Head of caudate nucleus (tissue), 42 donors: ENCODE measurements at regions not wholly inside any gene's neighbourhood (a gene's known extent, or its start where the extent isn't known, plus 50 kb on each side); places are given as distances from the start of the nearest gene placed in this dataset.
A peak's percentile ranks its signal among the peaks of the same experiment; 100 is the strongest.

Experiments used
- DNase-seq, 42 donors: peaks; one replicate each; pipeline versions ENCODE4 v3.0.0 to v3.0.0-alpha.2; 2020 to 2021; ENCODE audit warnings: mixed read lengths in 7 of 42
- intact Hi-C: fragments of 100-400 bp; cut with DNase I; formaldehyde crosslinking; loops from one replicate; pipeline ENCODE4 v1.15.0; 2022

DNA sequence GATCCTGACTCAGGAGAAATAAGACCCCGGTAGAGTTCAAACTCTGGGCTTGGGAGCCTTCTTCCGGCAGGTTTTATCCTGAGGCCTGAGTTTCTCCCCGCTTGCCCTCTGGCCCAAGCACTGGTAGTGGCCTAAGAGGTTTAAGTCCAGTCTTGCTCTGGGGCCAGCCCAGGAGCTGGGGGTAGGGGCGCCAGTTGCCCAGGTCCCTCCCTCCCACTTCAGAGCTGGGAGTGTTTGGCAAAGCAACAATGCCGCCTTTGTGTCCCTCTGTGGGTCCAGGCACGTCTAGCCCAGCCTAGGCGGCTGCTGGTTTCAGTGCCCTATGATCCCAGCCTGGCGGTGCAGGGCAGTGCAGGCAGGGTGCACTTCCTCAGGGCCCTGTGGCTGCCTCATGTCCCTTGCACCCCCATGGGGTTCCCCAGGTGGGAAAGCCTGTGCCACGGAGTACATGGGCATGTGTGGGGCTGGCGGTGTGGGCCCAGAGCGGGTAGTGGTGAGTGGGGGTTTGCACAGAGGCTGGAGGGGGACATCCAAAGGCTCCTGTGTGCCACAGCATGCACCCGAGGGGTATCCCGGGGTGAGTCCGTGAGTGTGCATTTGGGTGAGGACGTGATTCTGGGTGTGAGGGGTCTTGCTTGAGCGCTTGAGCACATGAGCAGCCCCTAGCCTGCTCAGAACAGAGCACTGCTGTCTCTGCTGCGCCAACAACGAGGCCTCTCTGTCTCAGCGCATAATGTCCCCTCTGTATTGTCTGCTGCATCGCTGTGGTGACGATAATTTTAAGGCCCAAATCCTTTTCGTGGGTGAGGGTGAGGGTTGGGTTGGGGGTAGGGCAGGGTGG is 61.7 kb upstream of the PSD2 start:
- intact Hi-C loops = no loop called here
- peak; percentile 84 to 98 (median 94) for DNase-seq

DNA sequence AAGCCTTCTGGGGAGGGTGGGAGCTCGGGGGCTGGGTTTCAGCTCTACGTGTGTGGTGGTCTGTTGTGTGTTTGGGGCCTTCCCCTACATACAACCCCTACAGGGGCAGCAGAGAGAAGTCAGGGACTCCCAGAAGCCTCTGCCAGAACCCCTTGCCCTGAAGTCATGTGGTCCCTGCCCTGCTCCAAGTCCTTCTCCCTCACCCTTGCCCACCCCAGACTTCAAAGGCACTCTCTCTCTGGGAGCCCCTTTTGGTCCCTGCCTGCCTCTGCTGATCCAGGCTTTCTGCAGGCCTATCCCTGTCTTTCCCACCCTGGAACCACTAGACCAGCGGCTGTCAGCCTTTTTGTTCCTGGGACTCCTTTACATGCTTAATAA is 61.1 kb upstream of the PSD2 start:
- intact Hi-C loops = no loop called here
- DNase-seq = peak in 31 of 42 donors; percentile 34 to 85 (median 60)

DNA sequence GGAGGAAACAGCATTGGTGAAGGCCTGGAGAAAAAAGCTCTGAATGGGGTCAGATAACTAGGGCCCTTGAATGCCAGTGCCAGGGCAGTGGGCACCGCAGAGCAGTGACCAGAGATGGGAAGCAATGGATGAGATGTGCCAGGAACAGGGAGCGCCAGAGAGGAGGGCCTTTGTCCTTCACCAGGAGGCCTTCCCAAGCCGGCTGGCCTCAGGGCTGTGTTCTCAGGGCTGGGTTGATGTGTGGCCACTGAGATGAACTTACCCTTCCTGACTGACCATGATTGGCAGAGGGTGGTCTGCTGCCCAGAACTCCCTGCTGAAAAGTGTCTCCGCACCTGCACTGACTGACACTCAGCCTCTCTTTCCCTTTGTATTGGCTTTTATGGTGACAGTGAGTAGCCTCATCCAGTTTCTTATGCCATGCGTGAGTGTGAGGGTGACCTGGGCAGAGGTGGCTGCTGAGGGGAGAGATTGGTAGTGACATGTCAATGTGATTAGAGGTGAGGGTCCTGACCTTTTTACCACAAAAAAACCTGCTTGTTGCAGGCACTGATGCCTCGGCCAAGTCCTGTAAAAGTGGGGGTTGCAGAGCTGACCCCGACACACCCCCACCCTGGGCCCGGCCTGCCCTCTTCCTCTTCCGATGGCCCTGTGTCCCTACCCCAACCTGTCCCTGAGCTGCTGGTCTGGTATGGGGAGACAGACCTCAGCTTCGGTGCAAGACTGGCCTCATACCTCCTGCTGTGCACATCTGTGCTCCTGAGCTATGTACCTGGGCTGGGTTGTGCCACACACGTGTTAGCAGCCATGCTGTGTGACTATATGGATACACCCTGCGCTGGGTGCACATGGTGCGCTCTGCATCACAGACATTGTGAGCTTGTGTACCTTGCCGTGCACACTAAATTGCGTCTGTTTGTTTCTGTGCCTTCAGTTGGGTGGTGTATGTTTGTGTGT is 57.1 kb upstream of the PSD2 start:
- peak in 26 of 42 donors; percentile 36 to 78 (median 52) for DNase-seq
- intact Hi-C loops = no loop called here

DNA sequence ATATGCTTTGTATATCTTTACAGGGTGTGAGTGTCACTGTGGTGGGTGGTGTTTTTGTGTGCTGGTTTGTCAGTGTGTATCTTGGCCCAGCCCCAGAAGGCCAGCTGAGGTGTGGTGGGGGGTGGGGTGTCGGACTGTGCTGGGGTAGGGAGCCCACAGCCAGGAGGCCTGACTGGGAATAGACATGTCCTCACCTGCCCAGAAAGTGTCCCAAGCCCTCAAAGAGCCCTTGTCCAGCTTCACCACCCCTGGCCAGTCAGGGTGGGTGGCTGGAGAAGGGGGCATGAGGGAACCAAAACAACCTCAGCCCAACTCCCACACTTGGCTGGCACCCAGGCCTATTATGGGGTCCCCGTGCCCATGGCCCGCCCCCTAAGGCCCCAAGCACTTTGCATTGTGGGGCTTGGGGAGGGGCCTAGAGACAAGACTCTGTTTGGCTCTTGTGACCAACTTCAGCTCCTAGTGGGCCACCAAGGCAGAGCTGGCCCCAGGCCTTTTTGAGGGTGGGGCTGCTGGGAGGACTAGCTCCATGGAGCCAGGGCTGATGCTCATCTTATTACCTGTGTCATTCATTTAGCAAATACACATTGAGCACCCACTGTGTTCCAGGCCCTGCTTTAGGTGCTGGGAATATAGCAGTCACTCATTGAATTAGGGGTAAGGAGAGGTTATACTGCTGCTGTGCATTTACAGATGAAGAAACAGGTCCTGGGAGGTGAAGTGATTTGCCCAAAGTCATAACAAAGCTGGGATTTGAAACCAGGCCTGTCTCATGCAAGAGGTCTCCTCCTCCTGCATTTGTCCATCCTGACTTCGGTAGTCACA is 56.2 kb upstream of the PSD2 start:
- no peak for DNase-seq
- intact Hi-C loops = no loop called here

GRCh38 chr5:139740138-139740991 is 55.2 kb upstream of the PSD2 start:
- DNase-seq = no peak
- intact Hi-C loops = no loop called here

GRCh38 chr5:139740992-139741672 is 54.5 kb upstream of the PSD2 start:
- intact Hi-C loops = no loop called here
- peak in 1 of 42 donors; percentile 12 for DNase-seq

GRCh38 chr5:139741823-139742172 is 53.8 kb upstream of the PSD2 start:
- DNase-seq = no peak
- intact Hi-C loops = no loop called here

DNA sequence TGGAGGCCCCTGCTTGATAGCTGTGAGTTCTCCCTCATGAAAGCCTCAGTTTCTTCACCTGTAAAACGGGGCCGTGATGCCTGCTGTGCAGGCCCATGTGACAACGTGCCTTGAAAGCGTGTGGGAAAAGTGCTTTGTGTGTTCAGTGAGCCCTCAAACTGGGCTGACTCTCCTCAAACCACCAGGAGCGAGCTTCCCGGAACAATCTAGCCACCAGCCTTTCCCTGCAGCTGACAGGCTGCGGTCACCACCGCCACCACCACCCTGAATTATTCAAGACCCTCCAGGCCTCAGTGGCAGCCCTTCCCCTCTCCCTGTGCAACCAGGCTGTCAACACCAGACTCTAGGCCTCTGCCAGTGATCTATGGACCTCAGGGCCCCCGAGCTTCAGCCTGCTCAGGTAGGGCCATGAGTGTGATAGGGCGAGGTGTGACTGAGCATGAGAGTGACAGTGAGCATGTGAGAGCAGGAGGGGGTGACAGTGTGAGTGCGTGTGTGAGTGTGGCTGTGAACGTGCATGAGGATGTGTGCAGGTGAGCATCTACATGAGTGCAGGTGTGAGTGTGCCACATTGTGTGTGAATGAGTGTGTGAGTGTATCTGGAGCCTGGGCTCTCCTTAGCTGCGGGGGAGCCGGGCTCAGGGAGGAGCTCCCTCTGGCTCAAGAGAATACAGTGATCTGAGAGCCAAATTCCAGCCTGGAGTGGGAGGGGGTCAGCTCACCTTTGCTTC is 53.3 kb upstream of the PSD2 start:
- no peak for DNase-seq

DNA sequence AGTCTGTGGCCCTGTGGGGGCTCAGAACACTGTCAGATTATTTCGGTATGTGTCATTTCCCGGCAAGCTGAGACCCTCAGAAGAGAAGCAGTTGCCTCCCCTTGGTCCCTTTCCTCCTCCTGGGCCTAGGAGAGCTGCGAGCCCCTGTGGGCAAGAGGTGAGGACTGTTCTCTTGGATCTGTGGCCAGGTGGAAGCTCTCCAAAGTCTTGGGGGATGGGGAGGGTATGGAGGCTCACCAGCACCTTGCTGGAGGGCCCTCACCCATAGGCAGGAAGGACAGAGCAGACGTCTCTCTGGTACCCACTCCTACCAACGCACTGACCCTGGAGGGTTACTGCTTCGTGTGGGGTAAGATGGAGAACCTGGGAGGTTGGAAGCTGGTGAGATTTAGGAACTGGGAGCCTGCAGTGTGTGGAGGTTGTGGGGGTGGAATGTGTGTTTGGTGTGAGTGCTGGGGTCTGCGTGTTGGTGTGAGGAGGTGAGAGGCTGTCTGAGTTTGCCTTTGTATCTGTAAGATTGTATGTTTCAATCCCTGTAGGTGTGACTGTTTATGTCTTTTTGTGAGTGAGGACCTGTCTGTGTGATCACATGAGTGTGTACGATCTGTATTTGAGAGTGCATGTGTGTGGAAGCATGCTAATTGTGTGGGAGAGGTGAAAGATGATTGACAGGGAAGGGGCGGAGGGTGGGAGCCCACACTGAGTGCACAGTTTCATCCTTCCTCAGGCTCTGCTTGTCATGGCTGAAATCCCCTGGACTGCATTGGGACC is 52.4 kb upstream of the PSD2 start:
- intact Hi-C loops = no loop called here
- DNase-seq = no peak

More for the DNA sequence above, 53.3 kb upstream of the PSD2 start:
- intact Hi-C loops = no loop called here

GRCh38 chr5:139743804-139744203 is 51.8 kb upstream of the PSD2 start:
- intact Hi-C loops = no loop called here
- no peak for DNase-seq

GRCh38 chr5:139744471-139745131 is 51.0 kb upstream of the PSD2 start:
- intact Hi-C loops = no loop called here
- DNase-seq = peak in 38 of 42 donors; percentile 41 to 82 (median 64)

DNA sequence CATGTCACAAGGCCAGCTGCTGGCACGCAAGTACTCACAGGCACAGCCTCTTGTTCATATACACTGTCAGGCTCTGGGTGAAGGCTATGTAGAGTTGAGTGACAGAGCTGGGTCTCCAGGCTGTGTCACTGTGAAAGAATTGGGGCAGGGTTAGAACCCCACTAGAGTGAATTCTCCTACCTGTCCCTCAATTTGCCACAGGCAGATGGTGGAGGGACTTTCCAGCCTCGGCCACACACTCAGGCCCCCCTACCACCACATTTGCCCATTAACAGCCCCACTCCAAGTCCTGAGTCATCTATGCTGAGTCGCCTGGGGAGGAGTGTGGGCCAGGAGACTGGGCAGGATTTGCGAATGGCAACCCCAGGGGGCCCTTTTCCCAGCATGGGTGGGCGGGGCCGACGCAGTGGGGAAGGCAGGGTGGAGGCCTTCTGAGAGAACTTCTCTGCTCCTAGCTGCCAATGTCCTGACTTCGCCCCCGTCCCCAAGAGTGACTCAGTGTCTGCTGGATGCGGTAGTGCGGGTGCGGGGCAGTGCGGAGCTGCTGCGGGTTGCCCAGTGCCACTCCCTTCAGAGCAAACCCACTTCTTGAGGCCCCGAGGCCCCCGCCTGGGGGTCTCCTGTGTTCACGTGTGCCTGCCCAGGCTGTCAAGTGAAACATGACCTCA is 50.3 kb upstream of the PSD2 start:
- DNase-seq = peak in 23 of 42 donors; percentile 21 to 87 (median 50)
- intact Hi-C loops = no loop called here

GRCh38 chr5:139745800-139746690 is 49.6 kb upstream of the PSD2 start:
- intact Hi-C loops = no loop called here
- DNase-seq = peak; percentile 59 to 89 (median 79)
